ENCODE measurements at regions not wholly inside any gene's neighbourhood (a gene's known extent, or its start where the extent isn't known, plus 50 kb on each side); places are given as distances from the start of the nearest gene placed in this dataset.

- ATAC-seq: no peak
- Histone ChIP-seq H3K36me3 (no peaks in the 10 kb centered on the region), H3K4me3 (no peak overlapping the region), H3K4me1 (peaks cover 0 to 26% (median 19%) of the 10 kb centered on the region in 9 donors), H3K27me3 (no peaks in the 10 kb centered on the region), H3K9me3 (no peaks in the 10 kb centered on the region), H3K27ac (no peak overlapping the region)
- no peak for DNase-seq
- WGBS, 2 donors: 85 to 86% methylated on average over 8 of the region's 8 CpGs
- TF ChIP-seq, protein P1, sequence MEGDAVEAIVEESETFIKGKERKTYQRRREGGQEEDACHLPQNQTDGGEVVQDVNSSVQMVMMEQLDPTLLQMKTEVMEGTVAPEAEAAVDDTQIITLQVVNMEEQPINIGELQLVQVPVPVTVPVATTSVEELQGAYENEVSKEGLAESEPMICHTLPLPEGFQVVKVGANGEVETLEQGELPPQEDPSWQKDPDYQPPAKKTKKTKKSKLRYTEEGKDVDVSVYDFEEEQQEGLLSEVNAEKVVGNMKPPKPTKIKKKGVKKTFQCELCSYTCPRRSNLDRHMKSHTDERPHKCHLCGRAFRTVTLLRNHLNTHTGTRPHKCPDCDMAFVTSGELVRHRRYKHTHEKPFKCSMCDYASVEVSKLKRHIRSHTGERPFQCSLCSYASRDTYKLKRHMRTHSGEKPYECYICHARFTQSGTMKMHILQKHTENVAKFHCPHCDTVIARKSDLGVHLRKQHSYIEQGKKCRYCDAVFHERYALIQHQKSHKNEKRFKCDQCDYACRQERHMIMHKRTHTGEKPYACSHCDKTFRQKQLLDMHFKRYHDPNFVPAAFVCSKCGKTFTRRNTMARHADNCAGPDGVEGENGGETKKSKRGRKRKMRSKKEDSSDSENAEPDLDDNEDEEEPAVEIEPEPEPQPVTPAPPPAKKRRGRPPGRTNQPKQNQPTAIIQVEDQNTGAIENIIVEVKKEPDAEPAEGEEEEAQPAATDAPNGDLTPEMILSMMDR (IDR thresholded peaks at IDR 0.05): no peak
- intact Hi-C loops (cut with DNase I): loop anchor here in 1 of 10 donors (5.0 to 10.0 kb wide), 2 partner anchors 65 to 93 kb away; no protein-coding TSS in a partner anchor
These were observed 74.6 kb downstream of the FEM1C start for GRCh38 chr5:115469904-115470516.

- intact Hi-C loops (cut with DNase I): loop anchor here in 1 of 10 donors (10.0 kb wide), 1 partner anchor 67 kb away; no protein-coding TSS in a partner anchor
- ATAC-seq (no peak), DNase-seq (no peak)
- H3K4me3 ChIP-seq: no peak overlapping the region
- H3K27me3 ChIP-seq: no peaks in the 10 kb centered on the region
- TF ChIP-seq, protein P1 (IDR thresholded peaks at IDR 0.05): no peak
- no peaks in the 10 kb centered on the region for H3K36me3 ChIP-seq
- no peaks in the 10 kb centered on the region for H3K9me3 ChIP-seq
- H3K4me1 ChIP-seq: peaks cover 0 to 33% (median 23%) of the 10 kb centered on the region in 9 donors
- H3K27ac ChIP-seq: no peak overlapping the region
These were observed 76.9 kb downstream of the FEM1C start for GRCh38 chr5:115467628-115468027.

DNA sequence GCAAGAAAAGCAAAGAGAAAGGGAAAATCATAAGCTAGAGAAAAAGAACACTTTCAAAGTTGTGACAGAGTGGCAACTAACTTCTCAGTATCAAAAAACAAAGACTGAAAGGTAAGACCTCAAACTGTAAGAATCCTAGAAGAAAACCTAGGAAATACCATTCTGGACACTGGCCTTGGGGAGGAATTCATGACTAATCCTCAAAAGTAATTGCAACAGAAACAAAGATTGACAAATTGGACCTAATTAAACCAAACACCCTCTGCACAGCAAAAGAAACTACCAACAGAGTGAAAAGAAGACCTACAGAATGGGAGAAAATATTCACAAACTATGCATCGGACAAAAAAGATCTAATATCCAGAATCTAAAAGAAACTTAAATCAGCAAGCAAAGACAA is 79.1 kb downstream of the FEM1C start:
- DNase-seq: no peak
- intact Hi-C loops (cut with DNase I): loop anchor here in 1 of 10 donors (10.0 kb wide), 1 partner anchor 69 kb away; no protein-coding TSS in a partner anchor
- no peak overlapping the region for H3K27ac ChIP-seq
- 100% methylated on average over 1 of the region's 1 CpG for WGBS, 2 donors
- no peak for ATAC-seq
- peaks cover 0 to 28% (median 18%) of the 10 kb centered on the region in 9 donors for H3K4me1 ChIP-seq
- no peaks in the 10 kb centered on the region for H3K9me3 ChIP-seq
- TF ChIP-seq, protein P1 (IDR thresholded peaks at IDR 0.05): no peak
- no peak overlapping the region for H3K4me3 ChIP-seq
- no peaks in the 10 kb centered on the region for H3K27me3 ChIP-seq
- no peaks in the 10 kb centered on the region for H3K36me3 ChIP-seq

DNA sequence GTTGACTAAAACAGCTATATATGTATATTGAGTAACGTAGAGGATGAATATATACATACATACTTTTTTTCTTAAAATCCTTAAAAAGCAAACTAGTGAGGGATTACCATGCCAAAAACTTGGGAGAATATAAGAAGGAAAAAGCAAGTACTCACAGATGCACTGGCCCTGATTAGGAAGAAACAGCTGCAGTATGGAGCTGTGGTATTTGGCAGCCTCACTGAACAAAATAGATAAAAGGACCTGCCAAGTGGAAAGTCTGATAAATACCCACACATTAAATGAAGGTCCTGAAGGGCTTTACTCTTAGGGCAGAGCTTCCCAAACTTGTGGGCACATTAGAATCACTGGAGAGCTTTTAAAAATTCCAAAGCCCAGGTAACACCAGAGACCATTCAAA is 80.6 kb downstream of the FEM1C start:
- no peaks in the 10 kb centered on the region for H3K36me3 ChIP-seq
- H3K27ac ChIP-seq: peak overlapping the region in 3 of 10 donors; percentile 22 to 41 (median 33)
- TF ChIP-seq, protein P1 (IDR thresholded peaks at IDR 0.05): no peak
- no peaks in the 10 kb centered on the region for H3K9me3 ChIP-seq
- no peak overlapping the region for H3K4me3 ChIP-seq
- peaks cover 0 to 42% (median 31%) of the 10 kb centered on the region in 9 donors for H3K4me1 ChIP-seq
- peak in 1 of 8 donors; percentile 36 for ATAC-seq
- WGBS, 2 donors: 30 to 43% methylated on average over 1 of the region's 1 CpG
- intact Hi-C loops (cut with DNase I): loop anchor here in 4 of 10 donors (5.0 to 10.0 kb wide), 6 partner anchors 33 to 108 kb away; partner anchors contain the start of gene FEM1C (in 2 of the 4)
- no peak for DNase-seq
- H3K27me3 ChIP-seq: no peaks in the 10 kb centered on the region
